ENCODE measurements at regions not wholly inside any gene's neighbourhood (a gene's known extent, or its start where the extent isn't known, plus 50 kb on each side); places are given as distances from the start of the nearest gene placed in this dataset.

- TF ChIP-seq CTCF (IDR thresholded peaks at IDR 0.05; ENCODE audit: insufficient read depth, low read depth, low read length): no peak
- no peak for DNase-seq (ENCODE audit: low read depth)
These were observed 140.3 kb upstream of the FOXF1 start for GRCh38 chr16:86370062-86370461.

GRCh38 chr16:86371083-86371803 lies 139.1 kb upstream of the FOXF1 start:
- no peak for DNase-seq (ENCODE audit: low read depth)
- H3K4me3 ChIP-seq (ENCODE audit: low read depth, low read length): no peak overlapping the region
- TF ChIP-seq CTCF (IDR thresholded peaks at IDR 0.05; ENCODE audit: insufficient read depth, low read depth, low read length): no peak

More at GRCh38 chr16:86370062-86370461, 140.3 kb upstream of the FOXF1 start:
- H3K4me3 ChIP-seq (ENCODE audit: low read depth, low read length): no peak overlapping the region

GRCh38 chr16:86372193-86372592 lies 138.1 kb upstream of the FOXF1 start:
- H3K4me3 ChIP-seq (ENCODE audit: low read depth, low read length): no peak overlapping the region
- no peak for TF ChIP-seq CTCF (IDR thresholded peaks at IDR 0.05; ENCODE audit: insufficient read depth, low read depth, low read length)
- DNase-seq (ENCODE audit: low read depth): no peak

- no peak for TF ChIP-seq CTCF (IDR thresholded peaks at IDR 0.05; ENCODE audit: insufficient read depth, low read depth, low read length)
- H3K4me3 ChIP-seq (ENCODE audit: low read depth, low read length): no peak overlapping the region
- DNase-seq (ENCODE audit: low read depth): no peak
These were observed 136.9 kb upstream of the FOXF1 start for GRCh38 chr16:86373276-86373901.

- H3K4me3 ChIP-seq (ENCODE audit: low read depth, low read length): no peak overlapping the region
- peak; percentile 28 for DNase-seq (ENCODE audit: low read depth)
- TF ChIP-seq CTCF (IDR thresholded peaks at IDR 0.05; ENCODE audit: insufficient read depth, low read depth, low read length): no peak
These were observed 135.7 kb upstream of the FOXF1 start for GRCh38 chr16:86374603-86375130.

- H3K4me3 ChIP-seq (ENCODE audit: low read depth, low read length): no peak overlapping the region
- DNase-seq (ENCODE audit: low read depth): peak; percentile 74
- TF ChIP-seq CTCF (IDR thresholded peaks at IDR 0.05; ENCODE audit: insufficient read depth, low read depth, low read length): no peak
These were observed 135.0 kb upstream of the FOXF1 start for GRCh38 chr16:86375364-86375763.

Data from fibroblast of villous mesenchyme (primary cell).